Right lung (tissue), 2 donors: ENCODE measurements at regions not wholly inside any gene's neighbourhood (a gene's known extent, or its start where the extent isn't known, plus 50 kb on each side); places are given as distances from the start of the nearest gene placed in this dataset.

Experiments used
- DNase-seq, 2 donors: peaks; one replicate each; pipeline ENCODE4 v3.0.0-alpha.2; 2013

DNA sequence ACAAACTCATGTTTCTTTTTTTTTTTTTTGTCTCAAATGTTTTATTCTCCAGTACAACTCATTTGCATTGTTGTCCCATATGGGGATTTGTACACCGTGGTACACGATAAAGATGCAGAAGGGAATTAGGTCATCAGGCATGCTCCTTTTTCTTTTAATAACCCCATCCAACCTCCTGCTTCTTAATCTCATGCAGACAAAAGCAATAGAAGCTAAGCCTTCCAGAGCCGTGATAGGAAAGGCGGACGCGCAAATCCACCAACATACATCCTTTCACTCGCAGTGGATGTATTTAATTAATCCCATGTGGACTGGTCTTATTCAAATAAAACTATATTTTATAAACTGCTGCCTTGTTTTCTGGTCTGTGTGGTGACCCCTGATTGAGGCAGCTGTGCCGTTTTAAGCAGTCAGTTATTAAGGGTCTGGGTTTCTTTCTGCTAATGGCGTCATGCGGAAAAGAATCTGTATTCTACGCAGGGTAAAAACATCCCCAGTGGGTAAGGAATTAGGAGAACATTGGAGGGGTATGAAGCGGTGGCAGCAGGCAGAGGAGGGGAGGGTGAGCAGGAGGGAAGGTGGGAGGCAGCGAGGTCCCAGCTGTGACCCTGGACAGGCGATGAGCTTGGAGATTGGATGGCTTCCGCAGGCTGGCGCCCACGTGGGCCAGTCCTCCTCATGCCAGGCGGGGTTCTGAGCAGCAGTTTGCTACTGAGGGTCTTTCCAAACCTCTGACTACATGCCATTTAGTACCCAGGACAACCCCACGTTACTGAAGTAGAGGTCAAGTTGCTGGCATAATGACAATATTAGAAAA lies 172.8 kb downstream of the LINC00237 start:
- DNase-seq, result no peak

GRCh38 chr20:20932156-20932555 lies 174.0 kb downstream of the LINC00237 start:
- no peak for DNase-seq

- no peak for DNase-seq
These were observed 174.5 kb downstream of the LINC00237 start for GRCh38 chr20:20931632-20932031.

DNA sequence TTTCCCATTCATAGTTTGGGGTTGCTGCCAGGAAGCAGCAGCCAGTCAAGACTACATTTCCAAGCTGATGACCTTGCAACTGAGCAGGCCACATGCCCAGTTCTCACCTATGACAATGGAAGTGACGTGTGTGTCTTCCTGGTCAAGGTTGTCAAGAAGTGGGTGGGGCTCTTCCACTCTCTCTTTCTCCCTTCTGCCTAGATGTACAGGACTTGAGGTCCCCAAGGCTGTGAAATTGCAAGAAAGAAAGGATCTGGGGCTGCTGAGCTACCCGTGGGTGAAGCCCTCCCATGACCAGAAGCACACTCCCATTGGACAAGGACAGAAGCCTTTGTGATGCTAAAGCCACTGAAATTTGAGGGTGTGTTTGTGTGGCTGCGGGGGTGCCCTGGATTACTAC lies 175.1 kb downstream of the LINC00237 start:
- DNase-seq, result no peak

DNA sequence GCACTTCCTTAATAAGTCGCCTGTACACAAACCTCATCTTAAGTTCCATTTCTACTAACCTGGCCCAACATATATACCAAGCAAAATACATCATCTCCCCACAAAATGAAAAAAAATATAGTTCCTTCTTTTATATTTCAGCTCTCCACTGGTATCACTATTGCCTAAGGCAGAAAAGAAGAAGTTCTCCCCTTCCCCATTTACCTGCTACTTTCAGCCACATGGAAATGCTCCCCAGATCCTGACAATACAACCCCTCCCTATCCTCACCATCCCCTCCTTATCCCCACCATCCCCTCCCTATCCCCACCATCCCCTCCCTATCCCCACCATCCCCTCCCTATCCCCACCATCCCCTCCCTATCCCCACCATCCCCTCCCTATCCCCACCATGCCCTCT lies 175.7 kb downstream of the LINC00237 start:
- DNase-seq, result no peak

DNA sequence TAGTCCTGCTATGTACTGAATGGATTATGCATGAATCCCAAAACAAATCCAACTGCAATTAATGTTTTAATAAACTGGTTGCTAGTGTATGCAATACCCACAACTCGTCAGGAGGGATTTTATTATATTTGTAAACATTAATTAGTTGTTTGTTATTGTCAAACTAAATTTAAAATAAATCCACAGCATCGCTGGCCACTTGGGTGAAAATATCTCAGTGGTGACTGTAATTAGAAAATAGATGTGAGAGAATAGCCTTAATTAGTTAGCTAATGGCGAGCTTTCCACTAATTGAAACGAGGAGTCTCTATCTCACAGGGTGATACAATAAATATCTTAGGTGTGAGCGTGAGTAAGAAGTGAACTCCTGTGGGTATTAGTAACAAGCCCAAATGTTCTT lies 176.8 kb downstream of the LINC00237 start:
- DNase-seq, result no peak

- DNase-seq, result no peak
These were observed 179.8 kb downstream of the LINC00237 start for GRCh38 chr20:20926222-20926905.

DNA sequence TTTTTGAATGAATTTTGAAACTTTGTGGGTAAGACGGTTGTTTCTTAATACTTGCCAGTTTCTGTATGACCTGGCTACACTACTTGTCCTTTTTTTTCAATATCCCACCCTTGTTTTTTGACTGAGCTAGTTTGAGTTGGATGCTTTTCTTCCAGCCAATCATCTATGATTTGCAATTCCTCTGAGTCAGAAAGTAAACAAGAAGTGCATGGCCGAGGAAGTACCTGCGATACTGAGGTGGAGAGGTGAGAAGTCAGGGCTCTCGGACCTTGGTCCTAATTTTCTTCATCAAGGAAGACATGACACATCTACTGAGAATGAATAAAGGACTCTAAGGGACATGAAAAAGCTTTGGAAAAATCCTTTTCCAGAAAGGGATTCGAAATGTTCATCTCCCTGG lies 185.7 kb downstream of the LINC00237 start:
- no peak for DNase-seq

GRCh38 chr20:20915844-20916243 lies 190.3 kb downstream of the LINC00237 start:
- no peak for DNase-seq

GRCh38 chr20:20904501-20904831 lies 192.0 kb upstream of the RALGAPA2 start:
- DNase-seq, result no peak

DNA sequence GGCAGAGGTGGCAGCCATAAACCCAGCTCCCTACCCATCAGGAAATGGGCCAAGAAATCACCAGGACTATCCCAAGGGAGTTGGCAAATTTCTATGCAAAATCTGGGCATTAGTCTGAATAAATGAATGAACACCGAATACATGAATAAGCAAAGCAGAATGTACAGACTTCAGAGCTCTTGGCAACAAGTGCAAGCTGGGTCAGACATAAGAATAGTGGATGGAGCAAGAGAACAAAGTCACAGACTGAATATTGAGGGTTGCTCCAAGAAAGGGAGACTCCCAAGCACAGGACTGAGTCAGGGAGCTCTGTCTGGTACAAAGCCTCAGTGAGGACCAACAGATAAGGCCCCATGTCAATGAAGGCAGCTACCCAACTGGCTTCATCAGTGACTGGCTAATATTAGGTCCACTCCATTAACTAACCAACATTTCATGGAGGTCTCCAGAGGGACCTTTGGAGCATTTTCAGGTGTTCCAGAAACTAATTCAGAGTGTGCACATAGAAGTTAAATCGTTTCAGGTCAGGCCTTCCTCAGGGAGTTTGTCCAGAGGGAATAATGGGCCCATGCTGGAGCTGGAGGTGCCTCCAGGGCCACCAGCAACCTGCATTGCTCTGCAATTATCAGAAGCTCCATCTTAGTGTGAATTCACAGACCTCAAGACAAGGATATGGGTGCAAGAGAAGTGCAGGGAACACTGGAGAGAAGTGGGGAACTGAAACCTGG lies 191.5 kb upstream of the RALGAPA2 start:
- no peak for DNase-seq

DNA sequence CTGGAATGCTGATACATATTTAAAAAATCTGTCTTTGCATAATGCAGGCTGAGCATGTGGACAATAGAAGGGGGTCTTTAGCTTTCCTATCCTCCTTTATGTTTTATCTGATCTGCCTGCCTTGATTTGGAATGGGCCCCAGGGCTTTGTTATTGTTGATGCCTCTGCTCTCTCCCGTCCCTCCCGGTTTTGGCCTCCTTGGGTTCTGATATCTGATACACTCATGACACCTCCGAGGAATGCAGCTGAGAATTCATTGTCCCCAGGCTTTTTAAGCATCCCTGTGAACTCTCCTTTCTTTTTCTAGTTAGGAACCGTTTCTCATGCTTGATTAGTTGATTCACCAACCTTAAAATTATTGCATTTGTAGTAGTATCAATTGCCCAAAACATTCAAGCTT lies 185.5 kb upstream of the RALGAPA2 start:
- DNase-seq, result no peak

DNA sequence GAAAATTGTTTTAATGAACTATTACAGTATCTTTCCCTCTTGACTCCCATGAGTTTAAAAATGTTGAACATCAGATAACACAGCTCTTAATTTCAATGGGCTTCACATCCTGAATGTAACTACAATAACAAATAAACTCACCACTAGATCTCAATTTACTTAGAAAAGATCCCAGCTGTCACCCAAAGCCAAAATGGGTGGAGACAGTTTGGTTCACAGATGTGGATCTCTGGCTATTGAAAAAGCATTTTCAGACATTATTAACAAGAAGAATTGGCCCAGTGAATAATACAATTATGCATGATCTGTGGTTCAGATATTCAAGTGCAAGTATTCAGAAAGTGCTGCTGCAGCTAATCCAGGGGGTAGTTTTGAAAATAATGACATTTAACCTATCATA lies 184.7 kb upstream of the RALGAPA2 start:
- DNase-seq, result no peak

DNA sequence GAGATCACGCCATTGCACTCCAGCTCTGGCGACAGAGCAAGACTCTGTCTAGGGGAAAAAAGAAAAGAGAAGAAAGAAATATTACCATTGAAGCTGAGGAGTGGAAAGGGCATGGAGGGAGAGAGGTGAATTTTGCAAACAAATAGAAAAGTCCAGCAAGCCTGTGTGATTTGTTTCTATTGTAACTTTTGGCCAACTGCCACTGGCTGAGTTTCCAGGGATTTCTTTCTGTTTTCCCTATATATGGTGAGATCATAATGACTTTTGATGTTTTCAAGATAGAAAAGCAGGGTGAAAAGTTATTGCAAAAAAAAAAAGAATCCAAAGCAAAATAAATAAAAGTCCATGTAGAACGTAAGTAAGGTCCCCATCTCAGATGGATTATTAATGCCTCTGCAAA lies 184.2 kb upstream of the RALGAPA2 start:
- DNase-seq, result peak in 1 of 2 donors; percentile 21

DNA sequence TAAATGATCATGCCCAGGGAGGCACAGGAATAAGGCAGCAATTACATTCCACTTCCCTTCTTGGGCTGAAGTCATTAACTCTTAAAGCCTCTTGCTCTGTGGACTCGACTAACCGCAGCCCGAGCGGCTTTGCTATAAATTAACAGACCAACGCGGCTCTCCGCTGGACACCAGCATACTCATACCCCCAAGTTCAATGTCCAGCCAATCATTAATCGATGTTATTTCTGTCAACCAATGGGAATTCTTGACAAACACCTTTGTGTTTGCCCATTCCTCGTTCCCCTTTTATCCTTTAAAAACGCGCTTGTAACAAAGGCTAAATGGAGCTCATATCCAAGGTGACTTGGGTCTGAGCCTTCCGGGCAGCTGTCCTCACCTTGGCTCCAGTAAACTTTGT lies 183.1 kb upstream of the RALGAPA2 start:
- no peak for DNase-seq

- peak; percentile 24 to 26 for DNase-seq
These were observed 182.3 kb upstream of the RALGAPA2 start for GRCh38 chr20:20894753-20895152.

DNA sequence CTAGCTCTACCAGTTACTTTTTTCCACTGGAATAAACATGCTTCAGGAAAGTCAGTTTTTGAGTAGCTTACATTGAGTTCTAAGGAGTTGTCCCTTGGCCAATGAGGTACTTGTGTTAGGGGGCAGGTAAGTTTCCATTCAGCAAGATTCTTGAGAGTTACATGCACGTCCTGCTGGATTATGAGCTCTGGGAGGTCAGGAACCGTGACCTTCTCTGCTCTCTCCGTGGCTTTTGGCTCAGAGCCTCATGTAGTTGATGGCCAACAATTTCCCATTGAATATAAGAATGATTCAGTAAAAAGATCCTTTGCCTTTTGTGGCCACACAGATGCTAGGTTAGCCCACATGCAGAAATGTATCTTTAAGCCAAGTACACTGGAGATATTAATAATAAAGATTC lies 181.8 kb upstream of the RALGAPA2 start:
- no peak for DNase-seq

GRCh38 chr20:20892328-20892727 lies 179.9 kb upstream of the RALGAPA2 start:
- no peak for DNase-seq

GRCh38 chr20:20890751-20891150 lies 178.3 kb upstream of the RALGAPA2 start:
- no peak for DNase-seq

GRCh38 chr20:20888936-20889335 lies 176.5 kb upstream of the RALGAPA2 start:
- no peak for DNase-seq

- DNase-seq, result no peak
These were observed 175.8 kb upstream of the RALGAPA2 start for GRCh38 chr20:20888266-20888656.

DNA sequence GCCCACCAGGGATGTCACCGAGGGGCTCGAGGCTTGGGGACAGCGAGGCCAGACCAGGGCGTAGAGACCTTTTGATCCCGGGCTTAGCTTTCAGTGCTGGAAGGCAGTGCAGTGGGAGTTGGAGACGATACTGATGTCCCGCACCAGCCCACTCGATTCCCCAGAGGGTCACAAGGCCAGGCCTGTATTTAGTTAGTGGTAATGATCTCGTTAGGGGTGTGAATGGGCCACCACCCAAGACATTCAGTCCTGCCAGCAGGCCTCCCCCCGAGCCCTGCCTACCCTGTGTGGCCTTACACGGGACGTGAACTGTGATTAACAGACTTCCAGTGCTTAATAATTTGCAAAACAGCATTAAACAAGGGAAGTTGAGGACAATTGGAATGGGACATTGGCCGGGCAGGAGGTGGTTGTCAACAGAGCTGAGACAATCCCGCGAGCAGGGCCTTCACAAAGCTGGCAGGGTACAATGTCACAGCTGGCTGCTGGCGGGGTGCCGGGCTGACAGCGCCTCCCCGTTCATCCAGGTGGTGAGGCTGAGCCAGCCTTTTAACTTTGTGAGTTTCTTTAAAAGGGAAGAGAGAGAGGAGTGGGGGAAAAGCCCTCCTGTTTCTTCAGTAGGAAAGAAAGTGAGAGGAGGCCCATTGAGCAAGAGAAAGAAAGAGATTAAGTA lies 175.3 kb upstream of the RALGAPA2 start:
- no peak for DNase-seq
